ENCODE measurements at regions not wholly inside any gene's neighbourhood (a gene's known extent, or its start where the extent isn't known, plus 50 kb on each side); places are given as distances from the start of the nearest gene placed in this dataset.

GRCh38 chr3:74691946-74692345 is 77.5 kb upstream of the CNTN3 start:
- POLR2A ChIA-PET (ENCODE audit: partially characterized antibody) = no interaction called here
- H3K27ac ChIP-seq (ENCODE audit: low read depth, low read length) = no peak overlapping the region
- H3K9me3 ChIP-seq (ENCODE audit: insufficient read depth in 2 of 2, low read depth in 1 of 2, low read length in 1 of 2) = no peaks in the 10 kb centered on the region
- no peak overlapping the region for H3K9ac ChIP-seq (replicated peaks in 1 of 4; ENCODE audit: extremely low read depth in 1 of 4, low read depth in 3 of 4, low read length in 3 of 4)
- no peaks in the 10 kb centered on the region for H3K79me1 ChIP-seq (ENCODE audit: low read depth, low read length)
- H3K4ac ChIP-seq (replicated peaks; ENCODE audit: insufficient read length, low read depth, low read length) = no peak overlapping the region
- H3K79me2 ChIP-seq (ENCODE audit: control insufficient read depth in 1 of 2, insufficient read depth in 2 of 2, low read length in 2 of 2) = no peaks in the 10 kb centered on the region
- H3K14ac ChIP-seq (ENCODE audit: insufficient read length) = no peak overlapping the region
- H2BK15ac ChIP-seq (ENCODE audit: low read length) = no peak overlapping the region
- H3K56ac ChIP-seq (replicated peaks; ENCODE audit: insufficient read length, low read depth, low read length) = no peak overlapping the region
- 86% methylated on average over 7 of the region's 7 CpGs; no CpG with 5 or more reads in 1 of the 2 experiments for WGBS, 2 experiments (ENCODE audit: extremely low coverage in 1 of 2, insufficient coverage in 1 of 2, insufficient read length in 1 of 2, insufficient replicate concordance in 2 of 2, low coverage in 1 of 2, low lambda C conversion rate in 2 of 2, missing lambda C conversion rate in 1 of 2)
- H3K23me2 ChIP-seq (ENCODE audit: low read depth, low read length) = no peaks in the 10 kb centered on the region
- no peaks in the 10 kb centered on the region for H4K20me1 ChIP-seq (replicated peaks in 1 of 2; ENCODE audit: control insufficient read depth in 1 of 2, insufficient read depth in 2 of 2, low read length in 2 of 2)
- H2BK120ac ChIP-seq (replicated peaks; ENCODE audit: low read depth, low read length) = no peak overlapping the region
- no peak overlapping the region for H3K18ac ChIP-seq (ENCODE audit: extremely low read depth, low read length)
- FAIRE-seq (no peak), DNase-seq (ENCODE audit: low read depth in 1 of 2, low spot score in 2 of 2) (no peak)
- CTCF ChIA-PET (ENCODE audit: partially characterized antibody) = no interaction called here
- H3K4me1 ChIP-seq (replicated peaks in 1 of 4; ENCODE audit: control insufficient read depth in 3 of 4, insufficient read depth in 4 of 4, low read length in 3 of 4) = no peaks in the 10 kb centered on the region
- no peak overlapping the region for H4K8ac ChIP-seq (ENCODE audit: extremely low read depth, insufficient read depth, low read length)
- no peak overlapping the region for H2BK12ac ChIP-seq (ENCODE audit: low read depth, low read length)
- no peak overlapping the region for H2BK20ac ChIP-seq (ENCODE audit: low read length)
- H2AFZ ChIP-seq (ENCODE audit: low read length) = no peak overlapping the region
- TF ChIP-seq POLR2AphosphoS5 (IDR thresholded peaks at IDR 0.05; ENCODE audit: low read depth, low read length) = no peak
- no peak overlapping the region for H4K5ac ChIP-seq (ENCODE audit: insufficient read length, low read depth, low read length)
- no peak overlapping the region for H3K4me3 ChIP-seq (ENCODE audit: extremely low read depth in 1 of 4, insufficient read depth in 2 of 4, low read depth in 3 of 4, low read length in 4 of 4)
- no peak overlapping the region for H3K4me2 ChIP-seq (ENCODE audit: insufficient read depth in 1 of 2, low read depth in 2 of 2, low read length in 2 of 2)
- no peaks in the 10 kb centered on the region for H3K27me3 ChIP-seq (replicated peaks in 1 of 4; ENCODE audit: control insufficient read depth in 3 of 4, extremely low read depth in 1 of 4, insufficient read depth in 3 of 4, low read length in 3 of 4)
- H2BK5ac ChIP-seq (ENCODE audit: low read depth, low read length) = no peak overlapping the region
- H4K91ac ChIP-seq (replicated peaks; ENCODE audit: insufficient read length, low read length) = no peak overlapping the region
- no peak overlapping the region for H2AK5ac ChIP-seq (ENCODE audit: low read depth, low read length)
- no peak overlapping the region for H3K23ac ChIP-seq (ENCODE audit: insufficient read length)
- H3K36me3 ChIP-seq (ENCODE audit: control insufficient read depth in 2 of 4, insufficient read depth in 4 of 4, low read length in 3 of 4) = no peaks in the 10 kb centered on the region
